Choroid plexus epithelial cell (primary cell): ENCODE measurements at regions not wholly inside any gene's neighbourhood (a gene's known extent, or its start where the extent isn't known, plus 50 kb on each side); places are given as distances from the start of the nearest gene placed in this dataset.
A peak's percentile ranks its signal among the peaks of the same experiment; 100 is the strongest.

ENCODE experiments used
- DNase-seq: peaks from one replicate; pipeline ENCODE4 v3.0.0-alpha.2; 2010; ENCODE audit warnings: low read depth
- H3K4me3 ChIP-seq: 2 replicates; pipeline ENCODE4 v1.5.1; 2011; ENCODE audit warnings: low read depth, mild to moderate bottlenecking, control low read depth, low read length, moderate library complexity
- TF ChIP-seq, protein P1 (sequence below): conservative IDR thresholded peaks from 2 replicates; pipeline ENCODE4 v1.5.1; 2011; ENCODE audit warnings: low read depth, mild to moderate bottlenecking, control low read depth, inconsistent platforms, low read length, moderate library complexity

DNA sequence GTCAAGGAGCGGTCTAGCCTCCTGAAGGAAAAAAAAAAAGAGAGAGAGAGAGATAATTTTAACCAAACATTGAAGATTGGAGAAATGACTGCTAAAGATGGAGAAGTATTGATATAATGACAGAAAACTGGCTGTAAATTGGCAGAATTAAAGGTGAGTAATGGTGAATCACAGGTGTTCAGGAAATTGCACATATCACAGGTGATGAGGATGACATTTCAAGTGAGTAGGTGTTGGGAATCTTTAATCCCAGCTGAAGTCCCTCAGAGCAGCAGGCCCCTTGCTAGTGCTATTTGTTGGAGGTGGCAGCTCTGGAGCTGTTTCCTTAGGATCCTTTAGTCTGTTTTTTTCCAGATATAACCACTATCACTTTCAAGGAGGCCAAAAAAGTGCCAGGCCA, 678.4 kb upstream of the VRK2 start:
- TF ChIP-seq, protein P1, sequence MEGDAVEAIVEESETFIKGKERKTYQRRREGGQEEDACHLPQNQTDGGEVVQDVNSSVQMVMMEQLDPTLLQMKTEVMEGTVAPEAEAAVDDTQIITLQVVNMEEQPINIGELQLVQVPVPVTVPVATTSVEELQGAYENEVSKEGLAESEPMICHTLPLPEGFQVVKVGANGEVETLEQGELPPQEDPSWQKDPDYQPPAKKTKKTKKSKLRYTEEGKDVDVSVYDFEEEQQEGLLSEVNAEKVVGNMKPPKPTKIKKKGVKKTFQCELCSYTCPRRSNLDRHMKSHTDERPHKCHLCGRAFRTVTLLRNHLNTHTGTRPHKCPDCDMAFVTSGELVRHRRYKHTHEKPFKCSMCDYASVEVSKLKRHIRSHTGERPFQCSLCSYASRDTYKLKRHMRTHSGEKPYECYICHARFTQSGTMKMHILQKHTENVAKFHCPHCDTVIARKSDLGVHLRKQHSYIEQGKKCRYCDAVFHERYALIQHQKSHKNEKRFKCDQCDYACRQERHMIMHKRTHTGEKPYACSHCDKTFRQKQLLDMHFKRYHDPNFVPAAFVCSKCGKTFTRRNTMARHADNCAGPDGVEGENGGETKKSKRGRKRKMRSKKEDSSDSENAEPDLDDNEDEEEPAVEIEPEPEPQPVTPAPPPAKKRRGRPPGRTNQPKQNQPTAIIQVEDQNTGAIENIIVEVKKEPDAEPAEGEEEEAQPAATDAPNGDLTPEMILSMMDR: no peak

GRCh38 chr2:57370882-57371585, 675.6 kb upstream of the VRK2 start:
- no peak overlapping the region for H3K4me3 ChIP-seq
- TF ChIP-seq, protein P1: no peak
- DNase-seq: peak; percentile 24

More for the DNA sequence above, 678.4 kb upstream of the VRK2 start:
- DNase-seq: no peak
- H3K4me3 ChIP-seq: no peak overlapping the region

GRCh38 chr2:57372237-57372984, 674.2 kb upstream of the VRK2 start:
- peak; percentile 29 for DNase-seq
- TF ChIP-seq, protein P1: no peak
- no peak overlapping the region for H3K4me3 ChIP-seq

DNA sequence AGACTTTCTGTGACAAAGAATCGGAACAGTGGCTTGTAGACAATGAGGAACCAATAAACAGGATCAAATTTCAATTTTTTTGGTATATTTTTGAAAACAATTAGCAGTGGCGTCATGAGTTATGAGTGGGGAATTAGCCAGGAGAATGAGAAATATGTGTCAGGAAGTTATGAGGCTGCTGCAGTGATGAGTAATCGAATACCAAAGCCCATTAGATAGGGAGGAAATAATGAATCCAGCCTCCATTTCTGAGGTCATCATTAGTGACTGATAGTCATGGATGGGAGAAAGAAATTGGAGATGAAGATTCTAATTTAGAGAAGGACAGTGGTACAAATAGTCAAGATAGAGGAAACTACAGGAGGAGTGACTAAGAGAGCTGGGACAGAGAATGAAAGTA, 673.1 kb upstream of the VRK2 start:
- TF ChIP-seq, protein P1: no peak
- peak; percentile 84 for DNase-seq
- H3K4me3 ChIP-seq: no peak overlapping the region

DNA sequence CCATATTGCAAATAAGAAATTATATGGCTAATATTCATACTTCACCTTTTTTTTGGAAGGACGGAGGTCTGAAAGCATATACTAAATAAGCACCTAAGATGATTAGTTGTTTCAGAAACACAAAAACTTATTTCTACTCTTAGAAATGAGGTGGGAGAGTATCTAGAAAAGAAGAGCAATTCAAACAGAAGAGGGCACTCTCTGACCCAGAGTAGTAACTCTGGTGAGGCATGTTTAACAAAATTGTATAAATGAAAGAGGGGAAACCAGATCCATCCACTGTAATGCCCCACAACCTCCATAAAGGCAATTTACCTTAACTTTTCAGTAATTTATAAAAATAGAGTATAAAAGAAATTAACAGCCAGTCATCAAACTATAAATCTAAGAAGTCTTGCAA, 669.6 kb upstream of the VRK2 start:
- DNase-seq: peak; percentile 52
- TF ChIP-seq, protein P1: peak; percentile 48
- no peak overlapping the region for H3K4me3 ChIP-seq

GRCh38 chr2:57386305-57386704, 660.3 kb upstream of the VRK2 start:
- no peak for DNase-seq
- H3K4me3 ChIP-seq: no peak overlapping the region

More at GRCh38 chr2:57386305-57386704, 660.3 kb upstream of the VRK2 start:
- TF ChIP-seq, protein P1: no peak
